H9 (cell line): ENCODE measurements at regions not wholly inside any gene's neighbourhood (a gene's known extent, or its start where the extent isn't known, plus 50 kb on each side); places are given as distances from the start of the nearest gene placed in this dataset.

Experiments
- DNase-seq: peaks from one replicate; pipeline ENCODE4 v3.0.0-alpha.2; 2017
- H2AFZ ChIP-seq: one replicate; pipeline ENCODE4 v1.6.1; 2013; ENCODE audit warnings: mild to moderate bottlenecking, low read length, control low read depth, moderate library complexity
- H2AK5ac ChIP-seq: 2 replicates; pipeline ENCODE4 v1.6.1; 2013; ENCODE audit warnings: low read length, control low read depth, mixed read lengths; ENCODE audit not compliant: insufficient read length
- H2BK120ac ChIP-seq: one replicate; pipeline ENCODE4 v1.6.1; 2013; ENCODE audit warnings: low read depth, mild to moderate bottlenecking, low read length, control low read depth, inconsistent platforms; ENCODE audit not compliant: poor library complexity, severe bottlenecking
- H2BK12ac ChIP-seq: 2 replicates; pipeline ENCODE4 v1.6.1; 2013; ENCODE audit warnings: low read length, control low read depth, mixed read lengths, low read depth; ENCODE audit not compliant: insufficient read length
- H2BK15ac ChIP-seq: 2 replicates; pipeline ENCODE4 v1.6.1; 2013; ENCODE audit warnings: low read depth, low read length, control low read depth
- H2BK20ac ChIP-seq: one replicate; pipeline ENCODE4 v1.6.1; 2013; ENCODE audit warnings: low read depth, mild to moderate bottlenecking, low read length, control low read depth, inconsistent platforms; ENCODE audit not compliant: poor library complexity, severe bottlenecking
- H2BK5ac ChIP-seq: 2 replicates; pipeline ENCODE4 v1.6.1; 2013; ENCODE audit warnings: low read length, control low read depth, mixed read lengths; ENCODE audit not compliant: insufficient read length
- H3K14ac ChIP-seq: 2 replicates; pipeline ENCODE4 v1.6.1; 2013; ENCODE audit warnings: low read length, control low read depth; ENCODE audit not compliant: insufficient read depth
- H3K18ac ChIP-seq: 2 replicates; pipeline ENCODE4 v1.6.1; 2013; ENCODE audit warnings: low read depth, mild to moderate bottlenecking, mixed read lengths, low read length, control low read depth; ENCODE audit not compliant: insufficient read length
- H3K23ac ChIP-seq: 2 replicates; pipeline ENCODE4 v1.6.1; 2013; ENCODE audit warnings: low read length, control low read depth, mixed read lengths, low read depth; ENCODE audit not compliant: insufficient read length
- H3K23me2 ChIP-seq: 2 replicates; pipeline ENCODE4 v1.6.1; 2013; ENCODE audit warnings: low read depth, mild to moderate bottlenecking, mixed read lengths, low read length, control low read depth; ENCODE audit not compliant: insufficient read length, poor library complexity, severe bottlenecking
- H3K27ac ChIP-seq: 2 replicates; pipeline ENCODE4 v1.5.1; 2013; ENCODE audit warnings: low read length, control low read depth, mixed read lengths, low read depth; ENCODE audit not compliant: insufficient read length
- H3K27me3 ChIP-seq: 2 replicates; pipeline ENCODE4 v1.6.1; 2013; ENCODE audit warnings: low read length, control low read depth, inconsistent platforms; ENCODE audit not compliant: insufficient read depth
- H3K4ac ChIP-seq: 2 replicates; pipeline ENCODE4 v1.6.1; 2013; ENCODE audit warnings: low read depth, mild to moderate bottlenecking, control low read depth, inconsistent platforms, low read length, moderate library complexity
- H3K4me1 ChIP-seq: 2 replicates; pipeline ENCODE4 v1.6.1; 2013; ENCODE audit warnings: low read length, control low read depth, inconsistent platforms; ENCODE audit not compliant: insufficient read depth
- H3K4me2 ChIP-seq: 2 replicates; pipeline ENCODE4 v1.6.1; 2013; ENCODE audit warnings: low read length, control low read depth, mixed read lengths; ENCODE audit not compliant: insufficient read length, insufficient read depth
- H3K56ac ChIP-seq: 2 replicates; pipeline ENCODE4 v1.6.1; 2013; ENCODE audit warnings: low read depth, mild to moderate bottlenecking, mixed read lengths, low read length, control low read depth; ENCODE audit not compliant: insufficient read length
- H3K79me1 ChIP-seq: 2 replicates; pipeline ENCODE4 v1.6.1; 2013; ENCODE audit warnings: low read depth, mild to moderate bottlenecking, moderate library complexity, low read length, control low read depth, inconsistent platforms; ENCODE audit not compliant: insufficient read depth, poor library complexity, severe bottlenecking
- H3K79me2 ChIP-seq: 2 replicates; pipeline ENCODE4 v1.6.1; 2013; ENCODE audit warnings: low read length, control low read depth, inconsistent platforms; ENCODE audit not compliant: insufficient read depth
- H3K9ac ChIP-seq: 2 replicates; pipeline ENCODE4 v1.6.1; 2013; ENCODE audit warnings: low read length, control low read depth, mixed read lengths; ENCODE audit not compliant: insufficient read length; ENCODE audit errors: extremely low read depth
- H3K9me3 ChIP-seq: one replicate; pipeline ENCODE4 v1.6.1; 2013; ENCODE audit warnings: low read depth, low read length, inconsistent platforms; ENCODE audit not compliant: control insufficient read depth
- H3T11ph ChIP-seq: one replicate; pipeline ENCODE4 v1.6.1; 2013; ENCODE audit warnings: mild to moderate bottlenecking, low read length, control low read depth, inconsistent platforms
- H4K20me1 ChIP-seq: one replicate; pipeline ENCODE4 v1.6.1; 2013; ENCODE audit not compliant: control insufficient read depth, insufficient read length, insufficient read depth
- H4K5ac ChIP-seq: 2 replicates; pipeline ENCODE4 v1.6.1; 2013; ENCODE audit warnings: low read depth, mild to moderate bottlenecking, mixed read lengths, low read length, control low read depth; ENCODE audit not compliant: insufficient read length
- H4K8ac ChIP-seq: replicated peaks from 2 replicates; pipeline ENCODE4 v1.6.1; 2013; ENCODE audit warnings: low read length, control low read depth, mixed read lengths, low read depth; ENCODE audit not compliant: insufficient read length
- H4K91ac ChIP-seq: 2 replicates; pipeline ENCODE4 v1.6.1; 2013; ENCODE audit warnings: low read depth, mild to moderate bottlenecking, moderate library complexity, mixed read lengths, low read length, control low read depth; ENCODE audit not compliant: insufficient read length
- H3K27ac Mint-ChIP-seq, 3 experiments: 2 replicates in 2 of 3; 3 replicates in 1 of 3; pipeline ENCODE4 v1.8.0; 2020 to 2021; ENCODE audit warnings: mixed read lengths in 3 of 3, mild to moderate bottlenecking in 1 of 3, moderate library complexity in 1 of 3
- H3K27me3 Mint-ChIP-seq: 2 replicates; pipeline ENCODE4 v1.8.0; 2021; ENCODE audit warnings: low read depth, mild to moderate bottlenecking, moderate library complexity, mixed read lengths
- H3K36me3 Mint-ChIP-seq, 3 experiments: 2 replicates in 2 of 3; 3 replicates in 1 of 3; pipeline ENCODE4 v1.8.0; 2020 to 2021; ENCODE audit warnings: low read depth in 3 of 3, mixed read lengths in 3 of 3; ENCODE audit not compliant: insufficient read depth in 1 of 3
- H3K4me1 Mint-ChIP-seq, 2 experiments: 2 replicates each; pipeline ENCODE4 v1.8.0; 2020; ENCODE audit warnings: mixed read lengths in 2 of 2
- H3K4me3 Mint-ChIP-seq, 2 experiments: 2 replicates in 1 of 2; 3 replicates in 1 of 2; pipeline ENCODE4 v1.8.0; 2020 to 2021; ENCODE audit warnings: mild to moderate bottlenecking in 2 of 2, mixed read lengths in 2 of 2, moderate library complexity in 1 of 2
- H3K9me3 Mint-ChIP-seq, 2 experiments: 2 replicates in 1 of 2; 3 replicates in 1 of 2; pipeline ENCODE4 v1.8.0; 2020; ENCODE audit warnings: mild to moderate bottlenecking in 2 of 2, mixed read lengths in 2 of 2, moderate library complexity in 1 of 2
- WGBS: extraction: QIAGEN DNeasy Blood & Tissue Kit; methylation state at CpG from one replicate; pipeline ENCODE4 v1.1.7; 2013; ENCODE audit warnings: missing lambda C conversion rate, low lambda C conversion rate, mixed read lengths; ENCODE audit not compliant: insufficient read length; ENCODE audit errors: extremely low coverage; 5-methylcytosine and 5-hydroxymethylcytosine counted together
- TF ChIP-seq, protein P1 (sequence below): fragments of 200-600 bp; sonication (generic); conservative IDR thresholded peaks from 3 replicates; pipeline ENCODE4 v1.8.0; 2021; ENCODE audit warnings: antibody characterized with exemption, mild to moderate bottlenecking

DNA sequence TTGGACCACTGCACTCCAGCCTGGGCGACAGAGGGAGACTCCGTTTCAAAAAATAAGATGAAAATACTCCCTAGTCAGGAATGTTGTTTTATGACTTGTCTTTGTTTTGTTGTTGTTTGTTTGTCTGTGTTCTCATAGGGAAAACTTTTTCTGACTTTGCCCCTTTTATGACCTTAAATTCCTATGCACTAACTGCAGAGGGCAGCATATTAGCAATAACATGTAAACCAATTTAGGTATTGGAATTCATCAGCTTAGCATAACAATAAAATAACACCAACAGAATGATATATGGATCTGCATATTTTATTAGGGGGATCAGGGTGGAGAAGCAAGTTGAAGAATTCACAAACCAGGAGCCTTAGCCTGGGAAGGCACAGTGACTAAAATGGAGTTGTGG, 631.5 kb downstream of the SUCLG1 start:
- Histone ChIP-seq H3K79me2 (no peaks in the 10 kb centered on the region), H2BK5ac (no peak overlapping the region)

More for the DNA sequence above, 631.5 kb downstream of the SUCLG1 start:
- Histone ChIP-seq H4K5ac (no peak overlapping the region), H3K23me2 (no peaks in the 10 kb centered on the region), H3K23ac (no peak overlapping the region), H3K4ac (no peak overlapping the region), H3K4me1 (no peaks in the 10 kb centered on the region; the same call in 1 of the 2 replicates), H3K27me3 (no peaks in the 10 kb centered on the region), H2AK5ac (no peak overlapping the region), H3K14ac (no peak overlapping the region), H3T11ph (no peak overlapping the region), H3K56ac (no peak overlapping the region), H4K20me1 (no peaks in the 10 kb centered on the region), H2BK12ac (no peak overlapping the region), H3K18ac (no peak overlapping the region), H2BK15ac (no peak overlapping the region), H2AFZ (no peak overlapping the region), H3K27ac (no peak overlapping the region), H2BK120ac (no peak overlapping the region), H4K8ac (no peak overlapping the region), H4K91ac (no peak overlapping the region), H3K79me1 (no peaks in the 10 kb centered on the region), H3K9me3 (no peaks in the 10 kb centered on the region), H3K4me2 (no peak overlapping the region), H3K9ac (no peak overlapping the region), H2BK20ac (no peak overlapping the region)
- peaks cover 0 to 2% of the 10 kb centered on the region in 2 experiments; a peak in 2 of 5 replicates for H3K9me3 Mint-ChIP-seq
- no peak for DNase-seq
- no CpG with 5 or more reads among the region's 2 CpGs for WGBS
- TF ChIP-seq, protein P1, sequence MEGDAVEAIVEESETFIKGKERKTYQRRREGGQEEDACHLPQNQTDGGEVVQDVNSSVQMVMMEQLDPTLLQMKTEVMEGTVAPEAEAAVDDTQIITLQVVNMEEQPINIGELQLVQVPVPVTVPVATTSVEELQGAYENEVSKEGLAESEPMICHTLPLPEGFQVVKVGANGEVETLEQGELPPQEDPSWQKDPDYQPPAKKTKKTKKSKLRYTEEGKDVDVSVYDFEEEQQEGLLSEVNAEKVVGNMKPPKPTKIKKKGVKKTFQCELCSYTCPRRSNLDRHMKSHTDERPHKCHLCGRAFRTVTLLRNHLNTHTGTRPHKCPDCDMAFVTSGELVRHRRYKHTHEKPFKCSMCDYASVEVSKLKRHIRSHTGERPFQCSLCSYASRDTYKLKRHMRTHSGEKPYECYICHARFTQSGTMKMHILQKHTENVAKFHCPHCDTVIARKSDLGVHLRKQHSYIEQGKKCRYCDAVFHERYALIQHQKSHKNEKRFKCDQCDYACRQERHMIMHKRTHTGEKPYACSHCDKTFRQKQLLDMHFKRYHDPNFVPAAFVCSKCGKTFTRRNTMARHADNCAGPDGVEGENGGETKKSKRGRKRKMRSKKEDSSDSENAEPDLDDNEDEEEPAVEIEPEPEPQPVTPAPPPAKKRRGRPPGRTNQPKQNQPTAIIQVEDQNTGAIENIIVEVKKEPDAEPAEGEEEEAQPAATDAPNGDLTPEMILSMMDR, result peak; percentile 48
- no peak overlapping the region for H3K4me3 Mint-ChIP-seq
- no peaks in the 10 kb centered on the region; a peak in 1 of 7 replicates for H3K36me3 Mint-ChIP-seq
- H3K4me1 Mint-ChIP-seq, result peaks cover 0 to 6% of the 10 kb centered on the region in 2 experiments; a peak in 2 of 4 replicates
- H3K27me3 Mint-ChIP-seq, result no peaks in the 10 kb centered on the region
- H3K27ac Mint-ChIP-seq, result no peak overlapping the region
